ENCODE measurements at regions not wholly inside any gene's neighbourhood (a gene's known extent, or its start where the extent isn't known, plus 50 kb on each side); places are given as distances from the start of the nearest gene placed in this dataset.

- Histone ChIP-seq H3K4me1 (no peaks in the 10 kb centered on the region), H3K27ac (no peak overlapping the region), H3K27me3 (no peaks in the 10 kb centered on the region), H3K9me3 (no peaks in the 10 kb centered on the region), H3K4me3 (no peak overlapping the region), H3K36me3 (no peaks in the 10 kb centered on the region)
- DNase-seq, result no peak
- TF ChIP-seq POLR2A (IDR thresholded peaks at IDR 0.05), result no peak
- TF ChIP-seq, protein P1, sequence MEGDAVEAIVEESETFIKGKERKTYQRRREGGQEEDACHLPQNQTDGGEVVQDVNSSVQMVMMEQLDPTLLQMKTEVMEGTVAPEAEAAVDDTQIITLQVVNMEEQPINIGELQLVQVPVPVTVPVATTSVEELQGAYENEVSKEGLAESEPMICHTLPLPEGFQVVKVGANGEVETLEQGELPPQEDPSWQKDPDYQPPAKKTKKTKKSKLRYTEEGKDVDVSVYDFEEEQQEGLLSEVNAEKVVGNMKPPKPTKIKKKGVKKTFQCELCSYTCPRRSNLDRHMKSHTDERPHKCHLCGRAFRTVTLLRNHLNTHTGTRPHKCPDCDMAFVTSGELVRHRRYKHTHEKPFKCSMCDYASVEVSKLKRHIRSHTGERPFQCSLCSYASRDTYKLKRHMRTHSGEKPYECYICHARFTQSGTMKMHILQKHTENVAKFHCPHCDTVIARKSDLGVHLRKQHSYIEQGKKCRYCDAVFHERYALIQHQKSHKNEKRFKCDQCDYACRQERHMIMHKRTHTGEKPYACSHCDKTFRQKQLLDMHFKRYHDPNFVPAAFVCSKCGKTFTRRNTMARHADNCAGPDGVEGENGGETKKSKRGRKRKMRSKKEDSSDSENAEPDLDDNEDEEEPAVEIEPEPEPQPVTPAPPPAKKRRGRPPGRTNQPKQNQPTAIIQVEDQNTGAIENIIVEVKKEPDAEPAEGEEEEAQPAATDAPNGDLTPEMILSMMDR (IDR thresholded peaks at IDR 0.05), result no peak
These were observed 187.1 kb upstream of the ARX start for GRCh38 chrX:25202827-25203226.

GRCh38 chrX:25198891-25199290 lies 183.1 kb upstream of the ARX start:
- TF ChIP-seq, protein P1 (IDR thresholded peaks at IDR 0.05), result no peak
- TF ChIP-seq POLR2A (IDR thresholded peaks at IDR 0.05), result no peak
- Histone ChIP-seq H3K27ac (no peak overlapping the region), H3K27me3 (no peaks in the 10 kb centered on the region), H3K4me3 (no peak overlapping the region), H3K9me3 (no peaks in the 10 kb centered on the region), H3K4me1 (no peaks in the 10 kb centered on the region), H3K36me3 (no peaks in the 10 kb centered on the region)
- DNase-seq, result no peak

DNA sequence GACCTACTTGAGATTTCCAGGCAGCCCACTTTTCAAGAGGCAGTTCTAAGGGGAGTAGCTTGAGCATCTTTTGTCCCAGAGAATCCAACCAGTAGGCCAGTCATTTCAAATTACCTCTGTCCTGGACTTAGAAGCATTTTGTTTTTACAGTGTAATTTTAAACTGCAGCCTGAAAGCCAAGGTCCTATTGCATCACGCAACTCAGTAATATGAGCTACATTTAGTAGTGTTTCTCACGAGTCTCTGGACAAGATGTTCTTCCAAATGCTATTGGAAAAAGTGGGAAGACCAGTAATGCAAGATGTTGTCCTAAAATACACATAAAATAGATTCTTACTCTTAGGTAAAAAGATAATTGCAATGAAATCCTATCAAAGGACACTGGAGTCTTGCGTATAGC lies 182.5 kb upstream of the ARX start:
- no peak overlapping the region for H3K27ac ChIP-seq
- DNase-seq, result no peak
- no peaks in the 10 kb centered on the region for H3K36me3 ChIP-seq
- TF ChIP-seq, protein P1 (IDR thresholded peaks at IDR 0.05), result no peak
- TF ChIP-seq POLR2A (IDR thresholded peaks at IDR 0.05), result no peak
- H3K4me3 ChIP-seq, result no peak overlapping the region
- H3K27me3 ChIP-seq, result no peaks in the 10 kb centered on the region
- H3K4me1 ChIP-seq, result no peaks in the 10 kb centered on the region
- H3K9me3 ChIP-seq, result no peaks in the 10 kb centered on the region

DNA sequence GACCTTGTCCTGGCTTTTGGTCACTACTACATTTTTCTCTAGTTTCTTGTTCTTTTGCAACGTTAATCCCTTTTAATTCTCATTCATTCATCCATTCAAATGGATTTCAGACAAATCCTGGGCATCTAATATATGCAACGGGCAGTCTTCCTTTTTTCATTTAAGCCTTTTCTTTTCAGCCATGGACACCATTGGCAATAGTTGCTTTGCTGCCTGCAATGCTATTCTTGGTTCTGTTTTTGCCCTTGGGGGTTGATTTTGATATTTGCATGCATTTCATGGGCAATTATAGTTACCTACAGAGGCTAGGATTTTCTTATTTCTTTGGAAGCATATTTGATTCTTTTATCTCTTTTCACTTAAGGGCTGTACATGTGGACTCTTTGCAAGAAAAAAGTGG lies 180.5 kb upstream of the ARX start:
- Histone ChIP-seq H3K9me3 (no peaks in the 10 kb centered on the region), H3K4me3 (no peak overlapping the region), H3K36me3 (no peaks in the 10 kb centered on the region), H3K4me1 (no peaks in the 10 kb centered on the region), H3K27me3 (no peaks in the 10 kb centered on the region), H3K27ac (no peak overlapping the region)
- DNase-seq, result no peak
- no peak for TF ChIP-seq POLR2A (IDR thresholded peaks at IDR 0.05)
- TF ChIP-seq, protein P1 (IDR thresholded peaks at IDR 0.05), result no peak

- TF ChIP-seq POLR2A (IDR thresholded peaks at IDR 0.05), result no peak
- TF ChIP-seq, protein P1 (IDR thresholded peaks at IDR 0.05), result no peak
- Histone ChIP-seq H3K36me3 (no peaks in the 10 kb centered on the region), H3K4me1 (no peaks in the 10 kb centered on the region), H3K27me3 (no peaks in the 10 kb centered on the region), H3K27ac (no peak overlapping the region), H3K4me3 (no peak overlapping the region), H3K9me3 (no peaks in the 10 kb centered on the region)
- no peak for DNase-seq
These were observed 175.6 kb upstream of the ARX start for GRCh38 chrX:25191403-25191802.

GRCh38 chrX:25181775-25182174 lies 166.0 kb upstream of the ARX start:
- TF ChIP-seq POLR2A (IDR thresholded peaks at IDR 0.05), result no peak
- TF ChIP-seq, protein P1 (IDR thresholded peaks at IDR 0.05), result no peak
- Histone ChIP-seq H3K4me3 (no peak overlapping the region), H3K4me1 (no peaks in the 10 kb centered on the region), H3K27ac (no peak overlapping the region), H3K36me3 (no peaks in the 10 kb centered on the region), H3K27me3 (no peaks in the 10 kb centered on the region), H3K9me3 (no peaks in the 10 kb centered on the region)
- no peak for DNase-seq
